ENCODE measurements at regions not wholly inside any gene's neighbourhood (a gene's known extent, or its start where the extent isn't known, plus 50 kb on each side); places are given as distances from the start of the nearest gene placed in this dataset.

DNA sequence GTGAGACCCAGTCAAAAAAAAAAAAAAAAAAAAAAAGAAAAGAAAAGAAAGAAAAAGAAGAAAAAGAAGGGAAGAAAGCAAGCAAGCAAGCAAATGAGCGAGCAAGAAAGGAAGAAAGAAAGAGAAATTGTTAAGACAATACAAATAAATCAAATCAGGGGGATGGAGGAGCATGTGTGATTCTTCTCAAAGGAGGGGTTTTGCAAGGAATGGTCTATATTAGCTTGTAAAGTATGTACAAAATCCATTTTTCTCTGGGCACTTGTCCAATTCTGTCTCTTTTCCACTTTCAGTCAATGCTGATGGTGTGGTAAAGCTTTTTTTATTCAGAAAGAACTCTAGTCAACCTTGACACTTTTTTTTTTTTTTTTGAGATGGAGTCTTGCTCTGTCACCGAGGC, 133.7 kb upstream of the TNFAIP3 start:
- Mint-ChIP-seq H3K36me3 (ENCODE audit: insufficient read depth, unreplicated experiment) (peaks cover 4% of the 10 kb centered on the region), H3K27me3 (ENCODE audit: insufficient read depth, unreplicated experiment) (no peaks in the 10 kb centered on the region), H3K4me1 (ENCODE audit: low read depth, unreplicated experiment) (peaks cover 33% of the 10 kb centered on the region), H3K9me3 (ENCODE audit: unreplicated experiment) (peaks cover under 1% of the 10 kb centered on the region), H3K4me3 (ENCODE audit: unreplicated experiment) (no peak overlapping the region), H3K27ac (ENCODE audit: unreplicated experiment) (no peak overlapping the region)
- no peak overlapping the region for H3K4me3 ChIP-seq (ENCODE audit: low read depth, low read length)
- BruUV-seq (replicated peaks) = no TSS peak
- no peaks in the 10 kb centered on the region for H3K36me3 ChIP-seq (ENCODE audit: control insufficient read depth, insufficient read depth, low read length)
- no peak for DNase-seq
- H3K27me3 ChIP-seq (replicated peaks; ENCODE audit: control insufficient read depth, insufficient read depth, low read length) = no peaks in the 10 kb centered on the region
- ChIA-PET CTCF (interaction anchor here (0.7 kb wide), 1 partner anchor 244 kb away, joined by 4 read pairs; no protein-coding TSS in a partner anchor), POLR2A (no interaction called here)
- intact Hi-C loops (cut with micrococcal nuclease; ENCODE audit: unreplicated experiment) = loop anchor here (2.0 kb wide), 1 partner anchor 61 kb away; no protein-coding TSS in a partner anchor
- H3K4me1 ChIP-seq = peaks cover 46% of the 10 kb centered on the region
- TF ChIP-seq, protein P1, sequence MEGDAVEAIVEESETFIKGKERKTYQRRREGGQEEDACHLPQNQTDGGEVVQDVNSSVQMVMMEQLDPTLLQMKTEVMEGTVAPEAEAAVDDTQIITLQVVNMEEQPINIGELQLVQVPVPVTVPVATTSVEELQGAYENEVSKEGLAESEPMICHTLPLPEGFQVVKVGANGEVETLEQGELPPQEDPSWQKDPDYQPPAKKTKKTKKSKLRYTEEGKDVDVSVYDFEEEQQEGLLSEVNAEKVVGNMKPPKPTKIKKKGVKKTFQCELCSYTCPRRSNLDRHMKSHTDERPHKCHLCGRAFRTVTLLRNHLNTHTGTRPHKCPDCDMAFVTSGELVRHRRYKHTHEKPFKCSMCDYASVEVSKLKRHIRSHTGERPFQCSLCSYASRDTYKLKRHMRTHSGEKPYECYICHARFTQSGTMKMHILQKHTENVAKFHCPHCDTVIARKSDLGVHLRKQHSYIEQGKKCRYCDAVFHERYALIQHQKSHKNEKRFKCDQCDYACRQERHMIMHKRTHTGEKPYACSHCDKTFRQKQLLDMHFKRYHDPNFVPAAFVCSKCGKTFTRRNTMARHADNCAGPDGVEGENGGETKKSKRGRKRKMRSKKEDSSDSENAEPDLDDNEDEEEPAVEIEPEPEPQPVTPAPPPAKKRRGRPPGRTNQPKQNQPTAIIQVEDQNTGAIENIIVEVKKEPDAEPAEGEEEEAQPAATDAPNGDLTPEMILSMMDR (IDR thresholded peaks at IDR 0.05; ENCODE audit: insufficient read depth in 1 of 2, low read depth in 1 of 2, low read length in 1 of 2, severe bottlenecking in 1 of 2, unreplicated experiment in 1 of 2) = no peak
- no peaks in the 10 kb centered on the region for H3K9me3 ChIP-seq

DNA sequence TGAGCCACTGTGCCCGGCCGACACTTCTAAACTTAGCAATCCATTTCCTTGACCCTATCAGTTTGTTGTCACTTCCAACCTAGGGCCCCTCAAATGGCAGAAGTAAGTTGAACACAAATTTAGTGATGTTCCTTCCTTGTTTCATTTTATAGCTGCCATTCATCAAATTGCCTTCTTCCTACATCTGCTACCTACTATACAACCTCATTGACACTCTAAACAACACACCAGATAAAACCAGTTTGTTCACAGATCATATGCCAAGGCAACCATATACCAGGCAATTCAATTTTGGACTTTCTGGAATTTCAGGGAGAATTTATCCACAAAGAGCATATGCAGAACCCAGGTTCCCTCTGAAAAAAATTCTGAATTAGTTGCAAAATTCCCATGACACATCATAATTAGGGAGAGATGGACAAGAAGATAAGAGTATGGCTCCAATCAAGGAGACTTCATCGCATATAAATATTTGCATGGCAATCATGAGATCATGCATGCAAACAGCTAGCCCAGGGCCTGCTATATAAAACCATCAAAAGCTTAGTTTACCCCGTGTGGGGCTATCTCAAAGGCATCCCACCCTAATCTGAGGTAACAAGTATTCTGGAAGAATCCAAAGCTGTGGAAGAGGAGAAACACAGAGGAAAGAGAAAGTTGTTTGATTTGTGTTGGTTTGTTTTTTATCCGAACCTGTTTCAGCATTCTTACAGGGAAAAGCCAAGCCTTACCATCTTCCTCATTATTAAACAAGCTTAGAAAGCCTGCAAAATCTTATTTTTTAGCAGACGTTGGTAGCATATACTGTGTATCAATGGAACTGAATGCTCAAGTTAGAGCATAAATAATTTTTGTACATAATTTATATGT, 132.8 kb upstream of the TNFAIP3 start:
- H3K27ac Mint-ChIP-seq (ENCODE audit: unreplicated experiment) = no peak overlapping the region
- H3K4me1 Mint-ChIP-seq (ENCODE audit: low read depth, unreplicated experiment) = peaks cover 27% of the 10 kb centered on the region
- peaks cover 37% of the 10 kb centered on the region for H3K4me1 ChIP-seq

DNA sequence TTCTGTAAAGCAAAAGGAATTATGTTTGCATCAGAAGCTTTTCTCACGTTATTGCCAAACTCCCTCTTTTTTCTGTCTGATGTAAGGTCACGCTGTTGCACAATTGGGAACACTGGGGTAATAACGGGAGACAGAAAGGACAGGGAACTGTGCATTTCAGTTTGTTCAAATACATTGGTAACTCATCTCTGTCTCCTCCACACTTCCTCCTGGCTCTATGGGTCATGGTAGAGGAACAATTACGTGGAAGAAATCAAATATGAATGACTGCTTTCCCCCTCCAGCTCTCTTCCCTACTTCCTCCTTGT, 132.2 kb upstream of the TNFAIP3 start:
- POLR2A ChIA-PET = no interaction called here
- BruUV-seq (replicated peaks) = no TSS peak
- CTCF ChIA-PET = interaction anchor here (0.6 kb wide), 1 partner anchor 65 kb away, joined by 3 read pairs; no protein-coding TSS in a partner anchor
- peaks cover 27% of the 10 kb centered on the region for H3K4me1 Mint-ChIP-seq (ENCODE audit: low read depth, unreplicated experiment)
- DNase-seq = no peak
- H3K9me3 Mint-ChIP-seq (ENCODE audit: unreplicated experiment) = peaks cover under 1% of the 10 kb centered on the region
- H3K36me3 Mint-ChIP-seq (ENCODE audit: insufficient read depth, unreplicated experiment) = peaks cover 4% of the 10 kb centered on the region
- Histone ChIP-seq H3K9me3 (no peaks in the 10 kb centered on the region), H3K27me3 (replicated peaks; ENCODE audit: control insufficient read depth, insufficient read depth, low read length) (no peaks in the 10 kb centered on the region), H3K4me3 (ENCODE audit: low read depth, low read length) (no peak overlapping the region), H3K36me3 (ENCODE audit: control insufficient read depth, insufficient read depth, low read length) (no peaks in the 10 kb centered on the region), H3K4me1 (peaks cover 31% of the 10 kb centered on the region)
- no peaks in the 10 kb centered on the region for H3K27me3 Mint-ChIP-seq (ENCODE audit: insufficient read depth, unreplicated experiment)
- H3K27ac Mint-ChIP-seq (ENCODE audit: unreplicated experiment) = no peak overlapping the region
- intact Hi-C loops (cut with micrococcal nuclease; ENCODE audit: unreplicated experiment) = no loop called here
- no peak overlapping the region for H3K4me3 Mint-ChIP-seq (ENCODE audit: unreplicated experiment)
- TF ChIP-seq, protein P1 (IDR thresholded peaks at IDR 0.05; ENCODE audit: insufficient read depth in 1 of 2, low read depth in 1 of 2, low read length in 1 of 2, severe bottlenecking in 1 of 2, unreplicated experiment in 1 of 2) = no peak

More for the DNA sequence above, 132.8 kb upstream of the TNFAIP3 start:
- BruUV-seq (replicated peaks) = no TSS peak
- Histone ChIP-seq H3K27me3 (replicated peaks; ENCODE audit: control insufficient read depth, insufficient read depth, low read length) (no peaks in the 10 kb centered on the region), H3K4me3 (ENCODE audit: low read depth, low read length) (no peak overlapping the region), H3K9me3 (no peaks in the 10 kb centered on the region), H3K36me3 (ENCODE audit: control insufficient read depth, insufficient read depth, low read length) (no peaks in the 10 kb centered on the region)
- intact Hi-C loops (cut with micrococcal nuclease; ENCODE audit: unreplicated experiment) = no loop called here
- DNase-seq = no peak
- H3K4me3 Mint-ChIP-seq (ENCODE audit: unreplicated experiment) = no peak overlapping the region
- H3K9me3 Mint-ChIP-seq (ENCODE audit: unreplicated experiment) = no peaks in the 10 kb centered on the region
- POLR2A ChIA-PET = no interaction called here
- no peaks in the 10 kb centered on the region for H3K27me3 Mint-ChIP-seq (ENCODE audit: insufficient read depth, unreplicated experiment)
- CTCF ChIA-PET = interaction anchor here (0.6 to 0.7 kb wide), 2 partner anchors 65 to 244 kb away, joined by 3 to 4 read pairs; no protein-coding TSS in a partner anchor
- TF ChIP-seq, protein P1 (IDR thresholded peaks at IDR 0.05; ENCODE audit: insufficient read depth in 1 of 2, low read depth in 1 of 2, low read length in 1 of 2, severe bottlenecking in 1 of 2, unreplicated experiment in 1 of 2) = no peak
- peaks cover 4% of the 10 kb centered on the region for H3K36me3 Mint-ChIP-seq (ENCODE audit: insufficient read depth, unreplicated experiment)

All from Caco-2 (cell line).